Bone marrow (tissue), 2 donors: ENCODE measurements at regions not wholly inside any gene's neighbourhood (a gene's known extent, or its start where the extent isn't known, plus 50 kb on each side); places are given as distances from the start of the nearest gene placed in this dataset.

ENCODE experiments used
- DNase-seq, 2 donors: peaks; one replicate each; lab custom pipeline; 2025; lab: John Stamatoyannopoulos, UW

DNA sequence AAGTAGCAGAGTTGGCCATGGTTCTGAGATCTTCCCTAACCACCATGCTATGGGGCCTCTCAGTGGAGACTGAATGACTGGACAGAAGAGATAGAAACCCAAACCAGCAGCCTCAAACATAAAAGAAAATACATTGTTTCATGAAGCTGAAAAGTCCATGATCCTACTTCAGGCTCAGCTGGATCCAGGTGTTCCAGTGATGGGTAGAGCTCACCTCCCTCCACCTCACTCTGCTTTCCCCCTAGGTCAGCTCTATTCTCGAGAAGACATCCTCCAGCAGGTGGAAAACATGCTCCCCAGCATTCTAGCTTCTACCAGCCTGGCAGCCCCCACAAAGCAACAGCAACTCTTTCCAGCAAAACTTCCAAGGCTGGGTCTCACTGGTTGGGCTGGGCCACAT is 132.1 kb downstream of the OAT start:
- no peak for DNase-seq

DNA sequence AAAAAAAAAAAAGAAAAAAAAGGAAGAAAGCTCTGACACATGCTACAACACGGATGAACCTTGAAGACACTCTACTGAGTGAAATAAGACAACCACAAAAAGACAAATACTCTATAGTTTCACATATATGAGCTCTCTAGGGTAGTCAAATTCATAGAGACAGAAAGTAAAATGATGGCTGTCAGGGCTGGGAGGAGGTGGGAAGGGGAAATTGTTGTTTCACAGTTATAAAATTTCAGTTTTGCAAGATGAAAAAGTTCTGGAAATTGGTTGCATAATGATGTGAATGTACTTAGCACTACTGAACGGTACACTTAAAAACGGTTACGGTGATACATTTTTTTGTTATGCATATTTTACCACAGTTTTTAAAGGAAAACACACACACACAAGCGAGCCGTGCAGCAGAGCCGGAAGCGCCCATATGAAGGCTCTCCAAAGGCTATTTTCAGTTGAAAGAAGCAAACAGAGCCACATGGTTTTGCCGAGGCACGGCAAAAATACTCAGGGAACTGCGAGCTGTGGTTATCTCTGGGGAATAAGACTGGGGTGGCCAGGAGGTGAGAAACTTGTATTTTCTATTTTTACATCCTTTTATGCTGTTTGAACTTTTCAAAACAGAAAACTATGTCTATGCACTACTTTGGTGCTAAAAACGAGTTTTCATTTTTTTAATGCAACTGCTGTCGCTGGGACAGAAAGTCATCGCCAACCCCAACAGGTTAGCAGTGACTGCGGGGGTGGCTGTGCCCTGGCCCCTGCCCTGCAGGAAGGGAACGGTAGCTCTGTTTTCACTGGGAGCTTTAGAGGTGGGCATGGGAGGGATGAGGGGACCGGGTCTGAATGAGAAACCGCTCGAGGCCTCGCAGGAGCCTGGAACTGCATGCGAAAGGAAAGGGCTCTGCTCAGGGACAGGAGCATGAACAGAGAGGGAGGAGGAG is 132.9 kb downstream of the OAT start:
- no peak for DNase-seq

DNA sequence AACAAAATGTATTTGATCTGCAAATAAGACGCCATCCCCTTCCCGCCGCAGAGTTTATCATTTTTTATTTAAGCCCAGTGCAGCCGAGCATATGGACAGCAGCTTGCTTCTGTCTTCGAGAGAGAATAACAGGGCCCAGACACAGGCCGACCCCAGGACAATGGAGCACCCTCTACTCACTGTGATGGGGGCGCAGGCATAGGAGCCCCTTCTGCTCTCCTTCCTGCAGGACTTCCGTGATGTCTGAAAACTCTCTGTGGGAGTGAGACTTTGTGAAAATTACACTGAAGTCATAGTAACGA is 134.8 kb downstream of the OAT start:
- no peak for DNase-seq

- DNase-seq = no peak
Observed at GRCh38 chr10:124283215-124283948, 135.3 kb downstream of the OAT start.

GRCh38 chr10:124282326-124282725 is 136.4 kb downstream of the OAT start:
- no peak for DNase-seq

- DNase-seq = no peak
Observed at GRCh38 chr10:124281666-124282065, 137.1 kb downstream of the OAT start.

DNA sequence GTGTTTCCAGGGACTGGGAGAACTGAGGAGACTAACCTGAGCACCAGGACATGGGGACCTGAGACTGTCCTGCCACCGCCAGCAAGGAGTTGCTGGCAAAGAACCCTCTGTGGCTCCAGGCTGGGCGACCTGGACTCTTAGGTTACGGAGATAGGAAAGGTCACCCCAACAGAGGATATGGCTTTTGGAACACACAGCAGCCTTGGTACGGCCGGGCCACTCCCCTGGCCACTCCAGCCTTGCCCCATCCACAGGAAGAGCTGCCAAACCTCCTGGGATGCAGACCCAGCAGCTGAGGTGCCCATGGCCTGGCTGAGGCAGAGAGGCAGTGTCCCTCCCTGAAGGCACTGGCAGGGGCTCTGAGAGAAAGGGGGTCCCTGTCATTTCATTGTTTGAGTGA is 137.8 kb downstream of the OAT start:
- no peak for DNase-seq

- no peak for DNase-seq
Observed at GRCh38 chr10:124279882-124280281, 138.8 kb downstream of the OAT start.

- no peak for DNase-seq
Observed at GRCh38 chr10:124279298-124279697, 139.4 kb downstream of the OAT start.

GRCh38 chr10:124278356-124278755 is 140.4 kb downstream of the OAT start:
- no peak for DNase-seq

- DNase-seq = no peak
Observed at GRCh38 chr10:124273141-124273540, 145.6 kb downstream of the OAT start.

- DNase-seq = no peak
Observed at GRCh38 chr10:124271676-124272075, 147.0 kb downstream of the OAT start.

DNA sequence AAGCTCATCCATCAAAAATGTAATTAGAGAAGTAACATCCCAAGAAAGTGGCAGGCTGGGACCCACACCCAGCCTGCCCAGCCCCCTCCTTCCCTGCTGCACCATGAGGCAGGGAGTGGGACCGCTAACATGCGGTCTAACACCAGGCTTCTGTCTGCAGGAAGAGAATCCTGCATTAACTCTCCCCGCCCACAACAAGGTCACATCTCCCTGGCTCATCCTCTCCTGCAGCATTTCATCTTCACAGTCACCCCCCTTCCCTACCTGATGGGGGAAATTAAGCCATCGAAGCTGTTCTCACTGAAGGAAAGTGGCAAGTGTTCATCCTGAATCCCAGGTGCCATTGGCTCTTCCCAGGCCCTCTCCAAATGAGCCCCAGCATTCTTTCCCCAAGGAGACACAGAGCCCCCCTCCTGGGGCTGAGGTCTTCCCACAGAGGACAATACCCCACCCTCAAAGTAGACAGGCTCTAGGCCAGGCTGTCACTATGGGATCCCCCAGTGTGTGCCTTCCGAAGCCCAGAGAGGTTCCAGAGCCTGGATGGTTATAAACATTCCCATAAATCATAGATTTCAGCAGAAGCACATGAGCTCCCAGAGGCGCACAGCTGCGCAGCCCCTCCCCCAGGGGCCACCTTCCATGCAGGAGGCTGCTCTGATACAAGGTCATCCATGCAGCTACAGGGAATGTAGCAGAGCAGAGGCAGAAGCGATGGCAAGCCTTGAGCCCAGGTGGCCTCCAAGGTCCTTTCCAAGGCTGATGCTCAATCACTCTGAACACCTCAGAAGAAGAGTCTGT is 148.0 kb downstream of the OAT start:
- no peak for DNase-seq

DNA sequence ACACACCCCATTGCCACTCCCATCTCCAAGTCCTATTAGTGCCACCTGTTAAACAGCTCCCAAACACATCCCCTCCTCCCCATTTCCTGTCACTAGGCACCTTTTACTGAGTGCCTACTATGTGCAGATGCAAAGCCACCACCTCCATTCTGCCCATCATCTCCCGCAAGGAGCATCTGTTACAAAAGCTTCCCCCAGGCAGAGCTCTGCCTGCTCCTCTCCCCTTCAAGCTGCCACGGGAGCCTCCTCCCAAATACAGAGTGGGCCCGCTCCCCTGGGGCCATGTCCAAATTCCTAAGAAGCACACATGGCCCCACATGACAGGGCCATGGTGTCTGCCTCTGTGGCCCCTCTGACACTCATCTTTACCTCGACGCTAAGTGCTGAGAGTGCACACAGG is 149.7 kb downstream of the OAT start:
- DNase-seq = no peak

- no peak for DNase-seq
Observed at GRCh38 chr10:124267911-124268549, 150.7 kb downstream of the OAT start.

DNA sequence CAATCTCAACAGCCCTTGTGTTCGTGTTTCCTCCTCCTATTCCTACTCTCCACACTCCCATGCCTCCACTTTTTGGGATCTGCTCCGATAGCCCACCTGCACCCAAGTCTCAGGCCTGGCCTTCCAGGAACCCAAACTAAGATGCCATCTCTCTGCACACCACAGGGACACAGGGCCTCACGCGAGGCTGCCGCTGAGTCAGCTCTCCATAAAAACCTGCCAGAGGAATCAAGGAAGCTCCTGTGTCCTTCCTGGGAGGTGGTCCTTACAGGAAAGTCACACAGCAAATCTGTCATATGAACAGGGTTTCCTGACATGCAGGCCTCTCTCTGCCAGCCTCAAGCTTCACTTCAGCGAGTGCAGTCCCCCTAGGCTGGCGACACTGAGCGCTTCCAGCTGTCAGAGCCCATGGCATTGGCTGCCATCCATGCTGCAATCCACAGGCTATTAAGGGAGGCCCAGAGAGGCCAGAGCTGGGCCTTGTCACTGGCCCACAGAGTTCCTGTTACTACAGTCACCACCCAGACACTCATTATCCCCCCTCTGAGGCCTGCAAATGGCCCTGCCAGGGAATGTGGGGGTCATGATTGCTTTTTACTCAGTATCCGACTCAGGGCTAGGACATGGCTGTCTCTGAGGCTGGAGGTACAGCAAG is 151.4 kb downstream of the OAT start:
- DNase-seq = no peak

DNA sequence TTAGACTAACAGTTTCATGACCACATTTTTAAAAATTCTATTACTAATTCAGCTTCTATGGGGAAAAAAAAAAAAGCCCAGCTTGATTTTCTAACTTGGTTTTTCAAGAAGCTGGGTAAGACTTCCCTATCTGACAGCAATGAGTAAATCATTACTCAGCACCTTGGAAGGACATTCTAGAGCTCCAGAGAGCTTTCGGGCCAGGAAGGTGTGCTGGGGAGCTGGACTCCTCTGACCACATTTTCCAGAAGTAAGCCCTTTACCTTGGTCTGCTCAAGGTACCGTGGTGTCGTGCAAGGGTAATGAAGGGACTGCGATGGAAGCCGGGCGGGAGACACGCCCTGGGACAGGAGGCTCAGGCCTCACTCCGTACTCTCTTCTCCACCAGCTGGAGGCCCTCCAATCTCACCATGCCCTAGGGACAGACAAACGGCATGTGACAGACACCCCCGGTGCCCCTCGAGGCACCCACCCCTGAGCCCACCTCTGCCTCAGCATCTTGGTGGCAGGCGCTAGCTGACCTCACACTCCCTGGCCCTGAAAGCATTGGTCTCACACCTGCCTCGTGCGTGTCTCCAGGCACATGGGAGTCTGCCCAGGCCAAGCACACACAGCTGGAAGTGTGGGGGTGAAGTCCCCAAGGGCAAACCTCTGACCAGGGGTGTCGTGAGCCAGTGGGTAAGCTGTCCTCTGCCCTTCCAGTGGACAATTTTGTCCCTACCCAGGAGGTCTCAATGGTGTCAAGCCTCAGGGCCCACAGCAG is 152.1 kb downstream of the OAT start:
- DNase-seq = peak in 1 of 2 donors; percentile 9

GRCh38 chr10:124265776-124266467 is 152.8 kb downstream of the OAT start:
- no peak for DNase-seq

- DNase-seq = no peak
Observed at GRCh38 chr10:124265391-124265745, 153.4 kb downstream of the OAT start.

GRCh38 chr10:124264711-124265390 is 153.9 kb downstream of the OAT start:
- no peak for DNase-seq
